Hematopoietic multipotent progenitor cell treated with erythropoietin and hydrocortisone succinate and interleukin-3 and kit ligand, for 6 days (in vitro differentiated cells): ENCODE measurements at regions not wholly inside any gene's neighbourhood (a gene's known extent, or its start where the extent isn't known, plus 50 kb on each side); places are given as distances from the start of the nearest gene placed in this dataset.
A peak's percentile ranks its signal among the peaks of the same experiment; 100 is the strongest.
"Not testable (repeated sequence)": the region's sequence is repeated elsewhere in the genome, so short reads cannot be mapped to it uniquely, and the experiment has no call there.

ENCODE experiments used
- DNase-seq: peaks from one replicate; pipeline ENCODE4 v3.0.0-alpha.2; 2015

DNA sequence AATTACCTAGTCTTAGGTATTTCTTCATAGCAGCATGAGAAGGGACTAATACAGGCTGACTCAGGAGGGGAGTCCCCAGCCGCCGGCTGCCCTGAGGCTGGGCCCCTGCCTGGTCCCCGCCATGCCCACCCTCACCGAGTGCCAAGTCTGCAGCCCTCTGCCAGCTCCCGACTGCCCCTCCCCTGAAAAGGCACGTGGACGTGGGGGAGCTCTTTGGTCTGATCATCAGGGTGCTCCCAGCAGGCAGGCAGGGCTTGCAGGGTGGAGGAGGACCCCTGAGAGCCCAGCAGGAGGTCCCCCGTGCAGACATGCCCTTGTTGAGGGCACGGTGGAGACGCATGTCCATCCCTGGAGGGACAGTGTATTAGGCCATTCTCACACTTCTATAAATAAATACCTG, 110.9 kb downstream of the UNCX start:
- DNase-seq, result no peak

DNA sequence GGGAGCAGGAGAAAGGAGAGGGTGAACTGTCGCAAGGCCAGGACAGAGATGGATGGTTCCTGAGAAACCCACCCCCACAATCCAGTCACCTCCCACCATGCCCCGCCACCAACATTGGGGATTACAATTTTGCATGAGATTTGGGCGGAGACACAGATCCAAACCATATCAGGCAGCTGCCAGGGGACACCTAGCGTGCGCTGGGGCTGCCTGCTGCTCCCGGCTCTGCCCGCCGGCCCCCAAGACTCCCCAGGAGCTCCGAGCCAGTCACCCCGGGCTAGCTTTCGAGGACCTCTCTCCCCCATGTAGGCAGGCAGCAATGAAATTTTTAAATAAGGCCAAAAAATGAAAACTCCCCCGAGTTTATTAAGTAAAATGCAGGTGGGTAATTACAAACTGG, 111.7 kb downstream of the UNCX start:
- no peak for DNase-seq

DNA sequence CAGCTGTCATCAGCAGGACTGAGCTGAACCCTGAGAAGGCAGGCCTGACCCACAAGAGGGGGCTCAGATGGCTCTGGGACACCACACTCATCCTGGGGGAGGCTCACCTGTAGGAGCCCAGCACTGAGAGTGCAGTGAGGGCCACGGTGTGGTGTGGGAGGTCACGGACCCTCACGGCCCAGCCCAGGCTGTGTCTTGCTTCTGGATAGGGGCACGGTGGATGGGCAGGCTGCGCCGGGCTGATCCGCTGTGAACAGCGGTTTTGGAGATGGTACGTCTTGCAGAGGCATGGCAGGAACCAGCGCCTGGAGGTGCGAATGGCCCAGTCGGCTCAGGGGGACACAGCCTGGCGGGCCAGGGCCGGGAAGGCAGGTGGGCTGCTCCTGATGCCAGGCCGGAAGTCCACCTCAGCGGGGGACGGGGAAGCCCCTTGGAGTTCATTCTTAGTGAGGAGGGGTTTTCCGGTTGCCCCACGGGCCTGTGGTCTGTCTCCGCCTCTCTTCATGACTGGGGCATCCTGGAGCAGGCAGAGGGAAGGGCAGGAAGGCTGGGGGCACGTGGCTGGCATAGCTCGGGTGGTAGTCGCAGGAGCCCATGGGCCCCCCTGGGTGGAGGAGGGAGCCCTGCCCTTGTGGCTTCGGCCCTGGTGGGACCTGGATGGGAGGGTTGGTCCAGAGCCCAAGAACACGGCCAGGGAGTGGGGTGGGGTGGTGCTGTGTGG, 112.5 kb downstream of the UNCX start:
- no peak for DNase-seq

DNA sequence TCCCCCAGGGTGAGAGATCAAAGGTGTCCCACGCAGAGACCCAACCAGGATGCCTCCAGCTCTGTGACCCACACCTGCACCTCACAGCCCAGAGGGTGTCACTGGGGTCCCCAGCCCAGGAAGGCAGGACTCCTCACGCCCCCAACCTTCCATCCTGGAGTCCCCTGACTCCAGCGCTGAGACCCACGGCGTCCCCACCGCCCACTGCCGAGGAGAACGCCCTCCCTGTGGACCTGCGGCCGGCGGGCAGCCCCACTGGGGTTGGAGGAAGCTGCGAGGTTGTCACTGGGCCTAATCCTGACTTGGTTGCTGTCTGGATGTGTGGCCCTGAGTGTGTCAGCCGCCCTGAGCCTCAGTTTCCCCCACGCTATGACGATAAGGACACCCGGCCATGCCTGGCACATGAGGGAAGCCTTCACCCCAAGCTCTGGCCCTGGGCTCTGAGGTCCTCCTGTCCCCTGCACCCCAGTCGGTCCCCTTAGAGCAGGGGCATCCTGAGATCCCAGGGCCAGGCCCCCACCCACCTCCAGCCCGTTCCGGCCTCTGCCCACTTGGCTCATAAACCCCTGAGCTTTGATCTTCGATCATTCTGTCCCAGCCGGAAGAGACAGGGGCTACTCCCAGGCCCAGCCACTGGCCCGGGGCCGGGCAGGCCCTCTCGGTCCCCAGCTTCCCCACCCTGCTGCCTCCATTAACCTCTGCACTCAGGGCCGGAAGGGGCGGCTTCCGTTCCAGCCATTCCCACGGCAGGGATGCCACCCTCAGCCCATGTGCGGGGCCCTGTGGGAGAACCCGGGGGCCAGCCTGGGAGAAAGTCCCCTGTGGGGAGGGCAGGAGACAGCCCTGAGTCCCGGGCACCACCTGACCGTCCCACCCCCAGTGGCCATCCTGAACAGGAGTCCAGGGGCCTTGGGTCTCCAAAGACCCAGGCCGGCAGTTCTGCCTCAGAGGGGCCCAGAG, 113.2 kb downstream of the MICALL2 start:
- DNase-seq, result no peak

DNA sequence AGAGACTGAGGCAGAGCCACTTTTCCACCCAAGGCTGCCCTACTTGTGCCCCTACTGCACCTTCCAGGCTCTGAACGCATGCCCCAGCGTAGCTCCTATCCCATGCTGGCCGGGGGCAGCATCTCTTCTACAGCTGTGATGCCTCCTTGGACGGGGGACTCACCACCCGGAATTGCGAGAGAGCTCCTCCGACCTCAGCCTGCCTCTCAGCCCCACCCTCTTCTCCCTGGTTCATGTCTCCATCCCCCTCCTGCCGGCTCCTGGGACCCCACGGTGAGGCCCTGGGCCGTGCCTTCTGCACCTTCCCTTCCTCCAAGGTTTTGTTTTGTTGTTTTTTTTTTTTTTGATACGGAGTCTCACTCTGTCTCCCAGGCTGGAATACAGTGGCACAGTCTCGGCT, 112.4 kb downstream of the MICALL2 start:
- DNase-seq, result no peak

DNA sequence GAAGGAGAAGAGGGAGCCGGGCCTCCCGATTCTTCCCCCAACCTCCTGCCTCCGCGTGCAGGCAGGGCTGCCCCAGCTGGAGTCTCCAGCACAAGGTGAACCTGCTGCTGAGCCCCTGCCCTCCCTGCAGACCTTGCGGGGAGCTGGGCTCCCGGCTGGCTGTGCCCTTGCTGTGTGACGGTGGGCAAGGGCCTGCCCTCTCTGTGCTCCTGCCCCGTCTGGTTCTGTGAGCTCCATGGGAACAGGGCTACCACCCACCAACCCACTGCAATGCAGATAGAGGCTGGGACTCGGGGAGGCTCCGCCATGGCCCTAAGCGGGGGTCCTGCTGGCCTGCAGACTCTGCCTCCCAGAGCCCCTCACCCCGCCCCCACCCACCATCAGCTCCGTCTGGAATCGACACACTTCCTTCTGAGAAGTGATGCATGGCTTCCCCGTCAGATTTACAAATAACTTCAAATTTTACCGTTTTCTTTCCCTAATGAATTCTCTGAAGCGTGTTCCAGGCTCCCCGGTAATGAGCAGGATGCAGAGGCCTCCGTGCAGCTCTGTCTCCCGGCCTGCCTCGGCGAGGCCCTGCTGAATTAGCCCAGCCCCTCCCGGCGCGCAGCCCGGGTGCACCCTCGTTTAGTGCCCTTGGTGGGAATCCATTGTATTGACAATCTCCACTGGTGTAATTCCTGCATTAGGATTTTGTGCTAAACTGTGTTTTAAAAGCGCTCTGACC, 111.0 kb downstream of the MICALL2 start:
- no peak for DNase-seq

DNA sequence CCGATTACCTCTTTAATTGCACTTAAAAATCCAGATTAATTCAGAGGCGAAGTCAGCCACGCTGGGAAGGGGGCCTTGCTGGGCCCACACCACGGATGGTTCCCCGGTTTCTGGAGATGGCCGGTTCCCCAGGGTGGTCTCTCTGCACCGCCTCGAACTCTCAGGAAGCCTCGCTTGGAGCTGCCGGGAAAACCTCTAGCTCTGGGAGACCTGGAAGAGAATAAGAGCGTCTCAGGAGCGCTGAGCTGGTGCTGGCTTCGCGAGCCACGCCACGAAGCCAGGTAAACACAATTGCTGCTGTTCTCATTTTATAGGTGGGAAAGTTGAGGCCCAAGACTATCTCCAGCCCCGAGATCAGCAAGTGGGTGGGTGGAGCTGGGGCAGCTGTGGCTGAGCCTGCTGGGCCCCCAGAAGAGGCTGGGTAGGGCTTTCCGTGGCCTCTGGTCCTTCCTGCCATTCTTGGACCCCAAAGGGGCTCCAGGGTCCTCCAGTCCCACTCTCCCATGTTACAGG, 110.4 kb downstream of the MICALL2 start:
- no peak for DNase-seq

DNA sequence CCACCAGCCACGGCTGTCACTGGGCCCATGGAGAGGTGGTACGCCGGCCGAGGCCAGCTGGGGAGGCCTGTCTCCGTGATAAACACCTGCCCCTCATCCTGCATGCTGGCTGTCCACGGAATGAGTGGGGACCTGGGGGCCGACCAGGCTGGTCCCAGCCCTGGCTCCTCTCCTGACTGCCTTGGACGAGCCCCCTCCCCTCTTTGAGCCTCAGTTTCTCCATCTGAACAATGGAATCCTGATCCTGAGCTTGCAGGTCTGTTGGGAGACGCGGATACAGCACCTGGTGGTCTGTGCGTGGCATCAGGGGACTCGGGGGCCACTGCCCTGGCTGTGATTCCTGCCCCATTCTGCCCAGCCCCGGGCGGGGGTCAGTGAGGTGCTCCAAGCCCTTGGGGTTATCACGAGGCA, 109.9 kb downstream of the MICALL2 start:
- no peak for DNase-seq

DNA sequence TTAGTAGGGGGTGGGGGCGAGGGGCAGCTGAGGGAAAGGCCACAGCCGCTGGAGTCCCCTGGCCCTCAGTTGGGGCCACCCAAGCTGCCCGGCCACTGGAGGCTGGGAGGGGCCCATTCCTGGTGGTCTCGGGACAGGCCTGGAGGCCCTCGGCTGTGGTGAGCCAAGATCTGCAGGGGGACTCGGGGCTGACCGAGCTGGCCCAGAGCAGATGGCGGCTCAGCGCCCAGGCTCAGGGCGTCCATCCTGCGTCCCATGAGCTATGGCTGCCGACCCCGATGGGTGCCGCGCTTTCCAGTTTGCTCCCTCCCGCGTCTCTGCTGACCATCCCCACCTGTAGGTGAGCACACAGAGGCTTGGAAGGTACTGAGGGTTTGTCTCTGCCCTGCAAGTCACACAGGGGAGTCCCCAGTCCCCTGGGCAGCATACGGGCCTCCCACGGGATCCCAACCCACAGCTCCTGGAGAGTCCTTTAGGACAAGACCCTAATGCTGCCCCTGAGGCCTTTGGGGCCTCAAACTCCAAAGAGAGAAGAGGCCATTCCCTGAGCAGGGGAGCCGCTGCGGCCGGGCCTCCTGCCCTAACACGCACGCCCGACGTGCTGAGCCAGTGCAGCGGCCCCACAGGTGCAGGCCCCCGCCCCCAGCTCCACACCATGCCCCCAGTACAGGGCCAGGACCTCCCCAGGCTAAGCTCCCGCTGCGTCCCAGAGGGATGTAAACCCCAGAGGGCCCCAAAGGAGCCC, 107.2 kb downstream of the MICALL2 start:
- DNase-seq, result no peak

DNA sequence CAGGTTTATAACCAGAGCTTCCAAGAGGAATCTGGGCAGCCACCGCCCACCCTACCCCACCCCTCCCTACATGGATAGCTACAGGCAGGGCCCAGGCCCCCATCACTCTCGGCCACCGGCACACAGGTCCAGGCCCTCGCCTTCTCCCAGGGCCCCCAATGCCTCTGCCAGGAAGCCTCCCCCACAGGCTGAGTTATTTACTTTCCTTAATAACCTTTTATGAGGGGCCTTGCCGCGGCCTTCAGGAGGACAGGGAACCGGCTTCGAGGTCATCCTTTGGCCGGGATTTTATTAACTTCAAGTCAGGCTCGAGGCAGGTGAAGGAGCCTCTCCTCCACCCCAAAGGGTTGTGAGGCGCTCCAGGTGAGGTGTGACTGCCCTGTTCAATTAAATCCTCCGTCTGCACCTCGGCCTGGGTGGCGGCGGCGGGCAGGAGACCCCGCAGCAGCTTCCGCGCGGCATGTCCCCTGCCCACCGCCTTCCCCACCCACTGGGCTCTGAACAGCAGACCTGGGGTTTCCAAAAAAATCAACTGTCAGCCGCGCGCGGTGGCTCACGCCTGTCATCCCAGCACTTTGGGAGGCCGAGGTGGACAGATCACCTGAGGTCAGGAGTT, 106.5 kb downstream of the MICALL2 start:
- no peak for DNase-seq

DNA sequence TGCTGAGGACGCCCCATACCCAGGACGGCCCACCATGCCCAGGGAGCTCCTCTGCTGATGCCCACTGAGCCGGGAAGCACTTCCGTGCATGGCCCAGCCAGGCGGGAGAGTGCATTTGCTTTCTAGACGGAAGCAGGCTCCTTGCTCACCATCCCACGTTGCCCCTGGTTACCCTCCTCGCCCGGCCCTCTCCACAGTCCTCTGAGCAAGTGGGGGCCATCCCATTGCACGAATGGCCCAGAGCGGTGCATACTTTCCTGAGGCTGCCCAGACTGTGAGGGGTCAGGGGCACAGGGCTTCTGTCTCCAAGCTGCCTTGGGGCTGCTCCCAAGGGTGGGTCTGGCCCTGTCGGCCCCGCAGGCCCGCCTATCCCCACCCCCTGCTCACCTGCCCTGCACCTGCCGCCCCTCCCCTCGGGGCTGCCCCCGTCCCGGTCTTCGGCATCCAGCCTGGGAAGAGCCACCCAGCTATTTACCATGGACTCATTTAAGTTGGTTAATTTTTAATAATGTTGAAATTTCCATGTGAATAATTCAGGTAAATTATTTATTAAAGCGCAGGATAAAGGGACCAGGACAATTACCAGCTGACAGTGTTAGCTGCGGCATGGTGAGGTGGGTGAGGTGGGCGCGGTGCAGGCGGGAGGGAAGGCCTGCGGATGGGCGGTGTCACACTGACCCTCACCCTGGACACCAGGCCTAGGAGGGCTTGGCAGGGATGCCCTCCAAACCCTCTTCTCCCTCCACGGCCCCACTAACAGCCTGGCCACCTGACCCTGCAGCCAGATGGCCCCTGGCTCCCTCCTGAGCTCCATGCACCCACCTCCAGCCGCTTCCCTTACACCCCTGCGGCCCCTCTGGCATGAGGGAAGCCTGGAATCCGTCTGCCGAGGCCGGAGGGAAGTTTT, 104.4 kb downstream of the MICALL2 start:
- no peak for DNase-seq

DNA sequence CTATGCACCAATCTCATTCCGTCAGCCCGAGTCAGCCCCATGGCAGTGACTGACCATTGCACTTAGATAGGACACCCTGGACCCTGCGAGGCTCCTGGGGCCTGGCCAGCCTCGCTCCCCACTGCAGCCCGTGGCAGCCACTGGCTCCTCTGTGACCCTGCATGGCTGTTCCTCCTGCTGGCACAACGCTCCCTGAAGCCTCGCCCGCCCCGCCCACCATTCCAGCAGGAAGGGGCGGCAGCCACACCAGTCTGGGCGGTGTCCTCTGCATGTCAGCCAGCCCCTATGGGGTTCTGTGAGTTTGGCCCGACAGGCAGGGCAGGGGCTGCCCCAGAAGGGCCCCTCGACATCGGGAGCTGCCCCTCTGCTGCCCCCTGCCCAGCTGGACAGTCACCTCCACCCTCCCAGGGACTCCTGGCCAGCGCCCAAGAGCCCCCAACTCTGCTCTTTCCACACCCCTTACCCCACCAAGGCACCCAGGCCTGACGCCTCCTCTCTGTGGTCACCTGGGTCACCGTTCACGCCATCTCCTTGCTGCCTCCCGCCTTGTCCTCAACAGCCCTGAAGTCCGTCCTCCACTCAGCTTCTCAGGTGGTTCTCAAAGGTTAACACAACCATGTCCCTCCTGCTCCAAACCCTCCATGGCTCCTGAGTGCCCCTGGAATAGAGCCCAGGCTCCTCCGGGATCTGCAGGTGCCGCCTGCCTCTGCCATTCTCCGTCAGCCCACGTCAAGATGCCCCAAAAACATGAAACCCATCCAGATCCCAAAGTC, 103.5 kb downstream of the MICALL2 start:
- DNase-seq, result no peak

DNA sequence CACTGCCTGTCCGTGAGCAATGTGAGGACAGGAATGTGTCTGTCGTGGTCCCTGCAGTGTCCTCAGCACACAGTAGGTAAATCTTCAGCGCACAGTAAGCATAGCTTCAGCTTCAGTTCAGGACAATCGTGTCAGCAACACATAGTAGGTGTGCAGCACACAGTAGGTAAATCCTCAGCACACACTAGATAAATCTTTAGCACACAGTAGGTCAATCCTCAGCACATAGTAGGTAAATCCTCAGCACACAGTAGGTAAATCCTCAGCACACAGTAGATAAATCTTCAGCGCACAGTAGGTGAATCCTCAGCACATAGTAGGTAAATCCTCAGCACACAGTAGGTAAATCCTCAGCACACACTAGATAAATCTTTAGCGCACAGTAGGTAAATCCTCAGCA, 102.4 kb downstream of the MICALL2 start:
- DNase-seq, result not testable (repeated sequence)

DNA sequence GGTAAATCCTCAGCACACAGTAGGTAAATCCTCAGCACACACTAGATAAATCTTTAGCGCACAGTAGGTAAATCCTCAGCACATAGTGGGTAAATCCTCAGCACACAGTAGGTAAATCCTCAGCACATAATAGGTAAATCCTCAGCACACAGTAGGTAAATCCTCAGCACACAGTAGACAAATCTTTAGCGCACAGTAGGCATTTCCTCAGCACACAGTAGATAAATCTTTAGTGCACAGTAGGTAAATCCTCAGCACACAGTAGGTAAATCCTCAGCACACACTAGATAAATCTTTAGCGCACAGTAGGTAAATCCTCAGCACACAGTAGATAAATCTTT, 102.0 kb downstream of the MICALL2 start:
- DNase-seq, result not testable (repeated sequence)

DNA sequence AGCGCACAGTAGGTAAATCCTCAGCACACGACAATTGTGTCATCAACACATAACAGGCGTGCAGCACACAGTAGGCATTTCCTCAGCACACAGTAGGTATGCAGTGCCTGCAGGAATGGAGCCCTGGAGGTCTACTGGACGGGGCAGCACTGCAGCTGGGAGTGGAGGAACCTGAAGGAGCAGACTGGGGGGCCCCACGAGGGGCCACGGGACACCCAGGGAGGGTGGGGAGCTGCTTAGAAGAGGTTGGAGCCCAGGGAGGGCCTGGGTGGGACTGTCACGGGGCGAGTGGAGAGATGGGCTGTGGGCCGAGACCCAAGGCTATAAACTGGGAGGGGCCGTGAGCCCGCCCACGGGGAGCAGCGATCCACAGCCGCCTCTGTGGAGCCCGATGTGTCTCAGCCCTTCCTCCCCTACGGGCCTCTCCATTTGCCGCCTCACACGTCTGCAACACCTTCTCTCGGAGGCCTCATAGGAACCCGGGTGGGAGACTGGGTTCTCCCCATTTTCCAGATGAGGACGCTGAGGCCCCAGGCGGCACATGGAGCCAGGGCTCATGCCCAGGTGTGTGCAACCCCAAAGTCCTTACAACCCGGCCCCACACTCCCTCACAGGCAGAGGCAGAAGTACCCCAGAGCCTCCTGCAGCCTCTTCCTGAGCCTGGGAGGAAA, 101.5 kb downstream of the MICALL2 start:
- peak; percentile 12 for DNase-seq

DNA sequence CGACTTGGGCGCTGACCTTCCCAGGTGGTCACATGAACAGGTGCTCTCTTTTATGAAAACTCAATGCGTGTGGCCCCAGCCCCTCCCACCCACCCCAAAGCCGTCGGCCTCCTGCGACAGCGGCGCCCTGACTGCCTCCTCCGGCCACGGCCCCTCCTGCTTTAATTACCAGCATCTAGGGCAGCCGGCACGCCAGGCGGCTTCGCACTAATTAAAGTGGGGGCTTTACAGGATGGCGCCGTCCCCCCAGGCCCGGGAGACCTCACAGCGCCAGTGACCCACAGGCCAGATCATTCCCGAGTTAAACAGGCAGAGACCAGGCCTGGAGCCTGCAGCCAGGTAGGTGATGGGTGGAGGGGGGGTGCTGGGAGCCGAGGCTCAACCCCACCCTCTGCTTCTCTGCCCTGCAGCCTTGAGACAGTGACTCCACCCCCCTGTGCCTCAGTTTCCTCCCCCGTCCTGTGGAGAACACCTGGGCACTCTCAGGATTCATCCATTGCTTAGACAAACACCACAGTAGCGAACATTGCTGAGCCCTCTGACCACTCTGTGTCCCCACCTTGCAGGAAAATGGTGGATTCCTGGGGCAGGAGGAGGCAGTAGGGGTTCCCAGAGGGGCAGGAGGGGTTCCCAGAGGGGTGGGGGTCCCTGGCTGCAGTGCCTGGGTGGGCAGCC, 100.8 kb downstream of the MICALL2 start:
- DNase-seq, result no peak

DNA sequence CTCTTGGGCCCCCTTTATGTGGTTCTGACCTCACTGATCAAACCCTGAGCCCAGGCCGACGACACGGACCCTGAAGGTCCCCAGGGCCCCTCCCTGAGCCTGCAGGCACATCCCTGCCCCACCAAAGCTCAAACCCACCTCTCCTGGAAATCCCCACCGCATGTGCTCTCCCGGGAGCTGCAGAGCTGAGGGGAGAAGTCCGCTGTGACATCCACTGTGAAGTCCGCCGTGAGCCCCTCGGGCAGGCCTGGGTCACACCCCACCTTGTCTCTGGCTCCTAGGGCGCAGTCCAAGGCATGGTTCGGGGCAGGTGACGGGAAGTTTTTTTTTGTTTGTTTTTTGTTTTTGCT, 100.2 kb downstream of the MICALL2 start:
- no peak for DNase-seq

DNA sequence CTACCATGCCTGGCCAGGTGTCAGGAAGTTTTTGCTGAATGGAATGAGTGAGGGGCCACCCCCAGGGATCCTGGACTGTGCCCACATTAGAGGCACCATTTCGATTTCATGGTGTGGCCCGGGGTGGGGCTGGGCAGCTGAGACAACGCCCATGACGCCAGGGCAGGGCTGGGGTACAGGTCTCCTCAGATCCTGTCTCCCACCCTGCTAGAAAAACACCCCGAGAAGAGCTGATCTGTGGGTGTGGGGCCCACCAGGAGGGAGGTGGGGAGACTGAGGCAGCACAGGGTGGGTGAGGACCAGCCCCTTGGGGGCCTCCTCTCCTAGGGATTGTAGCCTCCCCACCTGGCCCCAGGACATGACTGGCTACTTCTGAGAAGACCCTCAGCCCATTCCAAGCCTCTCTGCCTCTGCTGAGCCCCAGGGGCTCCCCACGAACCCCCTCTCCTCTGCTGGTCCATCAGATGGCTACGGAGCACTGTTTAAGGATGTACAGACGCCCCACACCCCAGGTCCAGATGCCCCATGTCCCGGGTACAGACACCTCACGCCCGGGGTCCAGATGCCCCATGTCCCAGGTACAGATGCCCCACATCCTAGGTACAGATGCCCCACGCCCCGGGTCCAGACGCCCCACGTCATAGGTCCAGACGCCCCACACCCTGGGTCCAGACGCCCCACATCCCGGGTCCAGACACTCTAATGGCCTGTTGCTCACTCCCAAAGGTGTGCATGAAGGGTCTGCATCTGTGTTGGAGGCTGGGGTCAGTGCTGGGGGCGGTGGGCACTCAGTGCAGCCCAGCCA, 99.4 kb downstream of the MICALL2 start:
- DNase-seq, result no peak
